ACHN (cell line): ENCODE measurements at regions not wholly inside any gene's neighbourhood (a gene's known extent, or its start where the extent isn't known, plus 50 kb on each side); places are given as distances from the start of the nearest gene placed in this dataset.

Source experiments
- DNase-seq: peaks from one replicate; pipeline ENCODE4 v3.0.0-alpha.2; 2015
- in situ Hi-C: cut with HindIII; loops from 2 replicates; pipeline ENCODE4 v1.10.0; 2017; ENCODE audit warnings: low sequenced_read_pairs, low pct_ligation_motif_present, low pct_unique_long_range_greater_than_20kb

- in situ Hi-C loops = no loop called here
These were observed 224.8 kb downstream of the DACT1 start for GRCh38 chr14:58862416-58863160.

GRCh38 chr14:58863661-58864345 lies 226.0 kb downstream of the DACT1 start:
- in situ Hi-C loops = no loop called here
- DNase-seq = no peak

More at GRCh38 chr14:58862416-58863160, 224.8 kb downstream of the DACT1 start:
- no peak for DNase-seq

- DNase-seq = no peak
- in situ Hi-C loops = no loop called here
These were observed 227.2 kb downstream of the DACT1 start for GRCh38 chr14:58864751-58865513.

- in situ Hi-C loops = no loop called here
- no peak for DNase-seq
These were observed 227.9 kb downstream of the DACT1 start for GRCh38 chr14:58865514-58866281.

- no peak for DNase-seq
- in situ Hi-C loops = no loop called here
These were observed 228.6 kb downstream of the DACT1 start for GRCh38 chr14:58866391-58866790.

GRCh38 chr14:58870961-58871360 lies 233.2 kb downstream of the DACT1 start:
- in situ Hi-C loops = no loop called here
- no peak for DNase-seq

- in situ Hi-C loops = no loop called here
- no peak for DNase-seq
These were observed 233.8 kb downstream of the DACT1 start for GRCh38 chr14:58871573-58871972.

GRCh38 chr14:58872061-58872460 lies 234.3 kb downstream of the DACT1 start:
- in situ Hi-C loops = no loop called here
- DNase-seq = no peak

- in situ Hi-C loops = no loop called here
- no peak for DNase-seq
These were observed 235.6 kb downstream of the DACT1 start for GRCh38 chr14:58873228-58873953.

- no peak for DNase-seq
- in situ Hi-C loops = no loop called here
These were observed 237.9 kb downstream of the DACT1 start for GRCh38 chr14:58875613-58876012.

GRCh38 chr14:58876608-58877007 lies 238.8 kb downstream of the DACT1 start:
- DNase-seq = no peak
- in situ Hi-C loops = no loop called here

GRCh38 chr14:58878439-58879139 lies 240.8 kb downstream of the DACT1 start:
- no peak for DNase-seq
- in situ Hi-C loops = no loop called here

- in situ Hi-C loops = no loop called here
These were observed 243.7 kb downstream of the DACT1 start for GRCh38 chr14:58881433-58881832.

GRCh38 chr14:58882577-58883018 lies 244.8 kb downstream of the DACT1 start:
- DNase-seq = no peak
- in situ Hi-C loops = no loop called here

More at GRCh38 chr14:58881433-58881832, 243.7 kb downstream of the DACT1 start:
- no peak for DNase-seq

GRCh38 chr14:58884442-58884841 lies 246.7 kb downstream of the DACT1 start:
- peak; percentile 4 for DNase-seq
- in situ Hi-C loops = no loop called here

- in situ Hi-C loops = no loop called here
- no peak for DNase-seq
These were observed 250.2 kb downstream of the DACT1 start for GRCh38 chr14:58887931-58888330.

GRCh38 chr14:58898655-58899316 lies 261.0 kb downstream of the DACT1 start:
- peak; percentile 71 for DNase-seq
- in situ Hi-C loops = no loop called here
